ENCODE measurements at regions not wholly inside any gene's neighbourhood (a gene's known extent, or its start where the extent isn't known, plus 50 kb on each side); places are given as distances from the start of the nearest gene placed in this dataset.

GRCh38 chrX:126985981-126986380, 166.5 kb downstream of the PRR32 start:
- TF ChIP-seq CTCF (IDR thresholded peaks at IDR 0.05; ENCODE audit: control extremely low read depth in 1 of 3, insufficient read depth in 1 of 3, low read depth in 1 of 3, low read length in 3 of 3) (no peak), ATF3 (IDR thresholded peaks at IDR 0.05; ENCODE audit: insufficient read depth, low read depth, low read length) (no peak), POLR2A (IDR thresholded peaks at IDR 0.05; ENCODE audit: control extremely low read depth in 1 of 2, low read depth in 2 of 2, low read length in 2 of 2) (no peak), MAFK (IDR thresholded peaks at IDR 0.05; ENCODE audit: low read depth, low read length) (no peak), EP300 (IDR thresholded peaks at IDR 0.05; ENCODE audit: borderline replicate concordance in 1 of 2, low read depth in 2 of 2, low read length in 2 of 2) (no peak)

All from H1 (cell line).